SK-N-SH (cell line): ENCODE measurements at regions not wholly inside any gene's neighbourhood (a gene's known extent, or its start where the extent isn't known, plus 50 kb on each side); places are given as distances from the start of the nearest gene placed in this dataset.

Experiments used
- CTCF ChIA-PET: fragments of 300-600, 350-600 bp; formaldehyde crosslinking; extraction: SDS; loops from one replicate; lab custom pipeline; 2021; lab: Yijun Ruan, JAX
- POLR2A ChIA-PET: fragments of 350-600 bp; sonication (Branson Sonifier 250); formaldehyde crosslinking; extraction: SDS; loops from one replicate; lab custom pipeline; 2020; ENCODE audit warnings: antibody characterized with exemption, inconsistent platforms; lab: Yijun Ruan, JAX
- DNase-seq: peaks from one replicate; pipeline ENCODE4 v3.0.0; 2012
- H2AFZ ChIP-seq: fragments of 200-600 bp; sonication (generic); 2 replicates; pipeline ENCODE4 v1.8.1; 2016; ENCODE audit warnings: antibody characterized with exemption, mild to moderate bottlenecking, low read depth
- H3F3A ChIP-seq: fragments of 200-600 bp; sonication (generic); replicated peaks from 2 replicates; pipeline ENCODE3; 2016; ENCODE audit warnings: antibody characterized with exemption, mild to moderate bottlenecking; ENCODE audit not compliant: insufficient read depth
- H3K27ac ChIP-seq, 2 experiments: fragments of 200-500 bp in 1 of 2; fragments of 200-600 bp in 1 of 2; sonication (Bioruptor generic) in 1 of 2; sonication (generic), shearing (Covaris generic) in 1 of 2; 2 replicates each; pipeline versions ENCODE4 v1.5.1 to v1.6.1; 2014 to 2016; ENCODE audit warnings: low read depth in 2 of 2, inconsistent platforms in 1 of 2, low read length in 1 of 2, mild to moderate bottlenecking in 1 of 2, mixed read lengths in 1 of 2
- H3K27me3 ChIP-seq: fragments of 200-600 bp; sonication (generic), shearing (Covaris generic); 2 replicates; pipeline ENCODE4 v1.6.1; 2016; ENCODE audit warnings: mixed run types; ENCODE audit not compliant: insufficient read depth
- H3K36me3 ChIP-seq, 2 experiments: fragments of 200-500 bp in 1 of 2; fragments of 200-600 bp in 1 of 2; sonication (Bioruptor generic) in 1 of 2; sonication (generic) in 1 of 2; replicated peaks in 1 of 2; 2 replicates each; pipeline versions ENCODE3 to v1.5.1; 2014 to 2016; ENCODE audit warnings: low read length in 1 of 2, mild to moderate bottlenecking in 1 of 2; ENCODE audit not compliant: insufficient read depth in 2 of 2, control insufficient read depth in 1 of 2
- H3K4me1 ChIP-seq, 2 experiments: fragments of 200-500 bp in 1 of 2; fragments of 200-600 bp in 1 of 2; sonication (Bioruptor generic) in 1 of 2; sonication (generic), shearing (Covaris generic) in 1 of 2; 2 replicates each; pipeline versions ENCODE4 v1.5.1 to v1.6.1; 2014 to 2016; ENCODE audit warnings: low read depth in 1 of 2, low read length in 1 of 2, mixed run types in 1 of 2; ENCODE audit not compliant: insufficient read depth in 2 of 2, control insufficient read depth in 1 of 2
- H3K4me2 ChIP-seq: fragments of 200-600 bp; sonication (generic), shearing (Covaris generic); 2 replicates; pipeline ENCODE4 v1.6.1; 2017; ENCODE audit warnings: mixed run types
- H3K4me3 ChIP-seq, 2 experiments: fragments of 200-500 bp in 1 of 2; fragments of 200-600 bp in 1 of 2; sonication (Bioruptor generic) in 1 of 2; sonication (generic), shearing (Covaris generic) in 1 of 2; 2 replicates each; pipeline versions ENCODE4 v1.5.1 to v1.8.1; 2014 to 2016; ENCODE audit warnings: low read depth in 2 of 2, inconsistent platforms in 1 of 2, low read length in 1 of 2, mild to moderate bottlenecking in 1 of 2, mixed read lengths in 1 of 2, moderate library complexity in 1 of 2
- H3K79me2 ChIP-seq: fragments of 200-600 bp; sonication (generic); 2 replicates; pipeline ENCODE4 v1.8.1; 2017; ENCODE audit warnings: mild to moderate bottlenecking; ENCODE audit not compliant: insufficient read depth
- H3K9ac ChIP-seq: fragments of 200-600 bp; sonication (generic); 2 replicates; pipeline ENCODE4 v1.6.1; 2017; ENCODE audit warnings: mixed run types
- H3K9me2 ChIP-seq: fragments of 200-600 bp; sonication (generic); 2 replicates; pipeline ENCODE4 v1.6.1; 2017; ENCODE audit warnings: mixed run types
- H3K9me3 ChIP-seq: fragments of 200-600 bp; sonication (generic); 2 replicates; pipeline ENCODE4 v1.6.1; 2017; ENCODE audit warnings: mixed run types, mild to moderate bottlenecking, moderate library complexity
- H4K20me1 ChIP-seq: fragments of 200-600 bp; sonication (generic); 2 replicates; pipeline ENCODE4 v1.6.1; 2017; ENCODE audit warnings: mild to moderate bottlenecking, mixed run types; ENCODE audit not compliant: insufficient read depth
- FOXM1 ChIP-seq: IDR thresholded peaks from 2 replicates; pipeline ENCODE4 v1.4.0; 2012; ENCODE audit warnings: low read depth, mild to moderate bottlenecking
- GABPA ChIP-seq: IDR thresholded peaks from 2 replicates; pipeline ENCODE4 v1.4.0; 2012; ENCODE audit warnings: low read depth, mild to moderate bottlenecking
- MEF2A ChIP-seq: IDR thresholded peaks from 2 replicates; pipeline ENCODE4 v1.4.0; 2012; ENCODE audit warnings: low read depth, borderline replicate concordance
- MXI1 ChIP-seq: IDR thresholded peaks from 2 replicates; pipeline ENCODE4 v1.6.1; 2012; ENCODE audit warnings: mild to moderate bottlenecking, low read depth, low read length, improper control_type of control experiment
- NRF1 ChIP-seq: IDR thresholded peaks from 2 replicates; pipeline ENCODE4 v1.6.1; 2012; ENCODE audit warnings: low read depth, mild to moderate bottlenecking, low read length
- RAD21 ChIP-seq: IDR thresholded peaks from 2 replicates; pipeline ENCODE4 v1.6.1; 2012; ENCODE audit warnings: mild to moderate bottlenecking, low read length
- RFX5 ChIP-seq: IDR thresholded peaks from 2 replicates; pipeline ENCODE4 v1.6.1; 2012; ENCODE audit warnings: mild to moderate bottlenecking, improper control_type of control experiment, low read length
- SIN3A ChIP-seq: IDR thresholded peaks from 2 replicates; pipeline ENCODE4 v1.6.1; 2012; ENCODE audit warnings: low read depth, mild to moderate bottlenecking, low read length, moderate library complexity, borderline replicate concordance
- TAF1 ChIP-seq: IDR thresholded peaks from 2 replicates; pipeline ENCODE4 v1.6.1; 2012; ENCODE audit warnings: low read depth, mild to moderate bottlenecking, low read length, moderate library complexity, borderline replicate concordance
- WGBS: methylation state at CpG from one replicate; pipeline ENCODE4 v1.1.6; 2017; ENCODE audit warnings: low lambda C conversion rate; 5-methylcytosine and 5-hydroxymethylcytosine counted together
- TF ChIP-seq, protein P1 (sequence below): IDR thresholded peaks from 2 replicates; pipeline ENCODE4 v1.4.0; 2012; ENCODE audit warnings: low read depth, borderline replicate concordance
- TF ChIP-seq, protein P2 (sequence below): IDR thresholded peaks from 2 replicates; pipeline ENCODE4 v1.4.0; 2012; ENCODE audit warnings: low read depth
- TF ChIP-seq, protein P3 (sequence below): IDR thresholded peaks from 2 replicates; pipeline ENCODE4 v1.4.0; 2012; ENCODE audit warnings: low read depth, borderline replicate concordance

DNA sequence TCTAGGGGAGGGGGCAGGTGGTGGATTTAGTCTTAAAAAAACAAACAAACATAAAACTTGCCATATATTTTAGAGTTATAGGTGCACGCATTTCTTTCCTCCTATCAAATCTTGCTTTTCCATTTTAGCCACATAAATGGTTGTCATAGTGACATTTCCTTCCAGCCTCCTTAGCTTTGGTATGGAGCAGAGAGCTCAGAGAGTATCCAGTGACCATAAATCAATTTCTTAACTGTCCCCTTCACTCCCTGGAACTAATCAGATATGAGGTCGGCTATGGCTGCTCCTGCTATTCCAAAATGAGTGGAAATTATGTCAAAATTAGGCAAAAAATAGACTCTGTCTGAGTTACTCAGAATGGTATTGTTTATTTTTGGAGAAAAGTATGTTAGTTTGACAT, 164.5 kb downstream of the EBLN2 start:
- Histone ChIP-seq H3K36me3 (no peaks in the 10 kb centered on the region), H3K9ac (no peak overlapping the region), H3K9me3 (no peaks in the 10 kb centered on the region), H3K9me2 (no peaks in the 10 kb centered on the region), H3K4me1 (peaks cover 0 to 6% of the 10 kb centered on the region in 2 experiments; a peak in 2 of 4 replicates), H3K79me2 (no peaks in the 10 kb centered on the region), H3K4me2 (no peak overlapping the region), H3K27me3 (no peaks in the 10 kb centered on the region), H2AFZ (no peak overlapping the region), H3F3A (no peaks in the 10 kb centered on the region), H3K27ac (no peak overlapping the region; a peak in 1 of 4 replicates), H3K4me3 (no peak overlapping the region), H4K20me1 (no peaks in the 10 kb centered on the region)
- TF ChIP-seq NRF1 (no peak), FOXM1 (no peak), SIN3A (no peak), RFX5 (no peak), MEF2A (no peak), TAF1 (no peak), GABPA (no peak), MXI1 (no peak)
- TF ChIP-seq, protein P1, sequence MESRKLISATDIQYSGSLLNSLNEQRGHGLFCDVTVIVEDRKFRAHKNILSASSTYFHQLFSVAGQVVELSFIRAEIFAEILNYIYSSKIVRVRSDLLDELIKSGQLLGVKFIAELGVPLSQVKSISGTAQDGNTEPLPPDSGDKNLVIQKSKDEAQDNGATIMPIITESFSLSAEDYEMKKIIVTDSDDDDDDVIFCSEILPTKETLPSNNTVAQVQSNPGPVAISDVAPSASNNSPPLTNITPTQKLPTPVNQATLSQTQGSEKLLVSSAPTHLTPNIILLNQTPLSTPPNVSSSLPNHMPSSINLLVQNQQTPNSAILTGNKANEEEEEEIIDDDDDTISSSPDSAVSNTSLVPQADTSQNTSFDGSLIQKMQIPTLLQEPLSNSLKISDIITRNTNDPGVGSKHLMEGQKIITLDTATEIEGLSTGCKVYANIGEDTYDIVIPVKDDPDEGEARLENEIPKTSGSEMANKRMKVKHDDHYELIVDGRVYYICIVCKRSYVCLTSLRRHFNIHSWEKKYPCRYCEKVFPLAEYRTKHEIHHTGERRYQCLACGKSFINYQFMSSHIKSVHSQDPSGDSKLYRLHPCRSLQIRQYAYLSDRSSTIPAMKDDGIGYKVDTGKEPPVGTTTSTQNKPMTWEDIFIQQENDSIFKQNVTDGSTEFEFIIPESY: no peak
- TF ChIP-seq, protein P2, sequence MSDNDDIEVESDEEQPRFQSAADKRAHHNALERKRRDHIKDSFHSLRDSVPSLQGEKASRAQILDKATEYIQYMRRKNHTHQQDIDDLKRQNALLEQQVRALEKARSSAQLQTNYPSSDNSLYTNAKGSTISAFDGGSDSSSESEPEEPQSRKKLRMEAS: no peak
- TF ChIP-seq, protein P3, sequence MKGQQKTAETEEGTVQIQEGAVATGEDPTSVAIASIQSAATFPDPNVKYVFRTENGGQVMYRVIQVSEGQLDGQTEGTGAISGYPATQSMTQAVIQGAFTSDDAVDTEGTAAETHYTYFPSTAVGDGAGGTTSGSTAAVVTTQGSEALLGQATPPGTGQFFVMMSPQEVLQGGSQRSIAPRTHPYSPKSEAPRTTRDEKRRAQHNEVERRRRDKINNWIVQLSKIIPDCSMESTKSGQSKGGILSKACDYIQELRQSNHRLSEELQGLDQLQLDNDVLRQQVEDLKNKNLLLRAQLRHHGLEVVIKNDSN: no peak
- POLR2A ChIA-PET: no interaction called here
- CTCF ChIA-PET: interaction anchor here (1.0 kb wide), 1 partner anchor 16 kb away, joined by 3 read pairs; no protein-coding TSS in a partner anchor
- no peak for DNase-seq
- 49% methylated on average over 2 of the region's 2 CpGs for WGBS

DNA sequence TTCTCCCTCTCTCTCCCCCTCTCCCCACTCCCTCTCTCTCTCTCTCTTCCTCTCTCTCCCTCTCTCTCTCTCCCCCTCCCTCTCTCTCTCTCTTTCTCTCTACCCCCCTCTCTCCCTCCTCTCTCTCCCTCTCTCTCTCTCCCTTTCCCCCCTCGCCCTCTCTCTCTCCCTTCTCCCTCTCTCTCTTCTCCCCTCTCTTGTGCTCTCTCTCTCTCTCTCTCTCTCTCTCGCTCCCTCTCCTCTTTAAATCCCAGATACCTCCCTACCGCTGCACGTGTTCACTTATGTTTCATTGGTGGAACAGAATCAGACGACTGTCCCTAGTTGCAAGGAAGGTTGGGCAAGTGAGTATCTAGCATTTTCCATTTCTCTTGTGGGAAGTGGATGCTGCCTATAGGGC, 166.5 kb downstream of the EBLN2 start:
- DNase-seq: no peak
- no peak overlapping the region for H3K4me3 ChIP-seq
- no peak overlapping the region for H3K4me2 ChIP-seq
- no peaks in the 10 kb centered on the region for H3K27me3 ChIP-seq
- no peaks in the 10 kb centered on the region for H3F3A ChIP-seq
- H3K36me3 ChIP-seq: no peaks in the 10 kb centered on the region
- TF ChIP-seq RAD21 (0 out of 2 replicates have a peak, but pooled peaks have one; percentile 7), NRF1 (no peak)
- H3K4me1 ChIP-seq: peaks cover 0 to 6% of the 10 kb centered on the region in 2 experiments; a peak in 2 of 4 replicates
- H3K27ac ChIP-seq: no peak overlapping the region
- no peaks in the 10 kb centered on the region for H3K9me2 ChIP-seq
- H4K20me1 ChIP-seq: no peaks in the 10 kb centered on the region
- H2AFZ ChIP-seq: no peak overlapping the region
- H3K9ac ChIP-seq: no peak overlapping the region
- POLR2A ChIA-PET: no interaction called here
- CTCF ChIA-PET: no interaction called here
- no peaks in the 10 kb centered on the region for H3K9me3 ChIP-seq
- H3K79me2 ChIP-seq: no peaks in the 10 kb centered on the region
- WGBS: 51% methylated on average over 5 of the region's 5 CpGs
